Endothelial cell of umbilical vein (primary cell): ENCODE measurements at regions not wholly inside any gene's neighbourhood (a gene's known extent, or its start where the extent isn't known, plus 50 kb on each side); places are given as distances from the start of the nearest gene placed in this dataset.

Experiments
- BruUV-seq: library from RNA; stranded (reverse); fragments of 400-500 nt; replicated peaks from 2 replicates; lab custom pipeline; 2021; lab: Mats Ljungman, UMichigan
- CTCF ChIA-PET: fragments of 300-600, 350-600 bp; sonication (Branson Sonifier 250); formaldehyde crosslinking; loops from one replicate; lab custom pipeline; 2021; ENCODE audit warnings: antibody characterized with exemption, inconsistent platforms; lab: Charles Lee
- POLR2A ChIA-PET: fragments of 300-600, 350-600 bp; sonication (Branson Sonifier 250); formaldehyde crosslinking; loops from one replicate; lab custom pipeline; 2021; ENCODE audit warnings: antibody characterized with exemption, inconsistent platforms; lab: Charles Lee
- DNase-seq: peaks from one replicate; pipeline ENCODE4 v3.0.0-alpha.2; 2011; ENCODE audit warnings: low read depth, low spot score
- FAIRE-seq: peaks from 2 replicates; lab custom pipeline; 2011; peaks lifted over from hg19 to GRCh38; lab: Jason Lieb, UNC
- H2AFZ ChIP-seq: 2 replicates; pipeline ENCODE4 v1.6.0; 2012; ENCODE audit warnings: low read depth, low read length, control low read depth, inconsistent platforms
- H3K27ac ChIP-seq: 2 replicates; pipeline ENCODE4 v1.5.1; 2011; ENCODE audit warnings: low read depth, mild to moderate bottlenecking, control low read depth, low read length, moderate library complexity; ENCODE audit not compliant: insufficient read depth
- H3K27me3 ChIP-seq, 2 experiments: 2 replicates each; pipeline versions ENCODE4 v1.6.0 to v1.6.1; 2011; ENCODE audit warnings: low read length in 2 of 2, mixed read lengths in 1 of 2; ENCODE audit not compliant: control insufficient read depth in 2 of 2, insufficient read depth in 2 of 2
- H3K36me3 ChIP-seq, 2 experiments: 2 replicates in 1 of 2; 3 replicates in 1 of 2; pipeline ENCODE4 v1.5.1; 2011; ENCODE audit warnings: low read length in 2 of 2, mild to moderate bottlenecking in 1 of 2, moderate library complexity in 1 of 2; ENCODE audit not compliant: control insufficient read depth in 2 of 2, insufficient read depth in 2 of 2; ENCODE audit errors: extremely low read depth in 1 of 2
- H3K4me1 ChIP-seq: 3 replicates; pipeline ENCODE4 v1.5.1; 2011; ENCODE audit warnings: mild to moderate bottlenecking, low read length; ENCODE audit not compliant: control insufficient read depth, insufficient read depth; ENCODE audit errors: extremely low read depth
- H3K4me2 ChIP-seq: 2 replicates; pipeline ENCODE4 v1.6.1; 2011; ENCODE audit warnings: low read length, control low read depth, mixed read lengths; ENCODE audit not compliant: insufficient read depth
- H3K4me3 ChIP-seq, 3 experiments: fragments of 200-600 bp in 1 of 3; sonication (generic), shearing (Covaris generic) in 1 of 3; replicated peaks in 1 of 3; 2 replicates each; pipeline ENCODE4 v1.5.1; 2011 to 2016; ENCODE audit warnings: control low read depth in 3 of 3, low read length in 3 of 3, mild to moderate bottlenecking in 2 of 3, inconsistent platforms in 1 of 3, low read depth in 1 of 3, moderate library complexity in 1 of 3; ENCODE audit not compliant: insufficient read depth in 1 of 3
- H3K79me2 ChIP-seq: 2 replicates; pipeline ENCODE4 v1.6.0; 2012; ENCODE audit warnings: low read length, inconsistent platforms; ENCODE audit not compliant: control insufficient read depth, insufficient read depth
- H3K9ac ChIP-seq: replicated peaks from 2 replicates; pipeline ENCODE3; 2011; ENCODE audit warnings: low read length, control low read depth; ENCODE audit not compliant: insufficient read depth; ENCODE audit errors: extremely low read depth
- H3K9me1 ChIP-seq: replicated peaks from 3 replicates; pipeline ENCODE4 v1.6.0; 2011; ENCODE audit warnings: mild to moderate bottlenecking, low read length; ENCODE audit not compliant: control insufficient read depth, insufficient read depth; ENCODE audit errors: extremely low read depth
- H3K9me3 ChIP-seq: replicated peaks from 2 replicates; pipeline ENCODE4 v1.5.1; 2012; ENCODE audit warnings: low read length, inconsistent platforms; ENCODE audit not compliant: control insufficient read depth, insufficient read depth
- H4K20me1 ChIP-seq: replicated peaks from 2 replicates; pipeline ENCODE3; 2011; ENCODE audit warnings: mild to moderate bottlenecking, low read length; ENCODE audit not compliant: control insufficient read depth, insufficient read depth; ENCODE audit errors: extremely low read depth
- CTCF ChIP-seq, 2 donors: IDR thresholded peaks; 1 replicate in 1 of 2; 2 replicates in 1 of 2; pipeline ENCODE4 v1.5.1; 2011; ENCODE audit warnings: low read length in 2 of 2, mild to moderate bottlenecking in 2 of 2, moderate library complexity in 2 of 2, control low read depth in 1 of 2, inconsistent platforms in 1 of 2, low read depth in 1 of 2; ENCODE audit not compliant: insufficient read depth in 1 of 2; ENCODE audit errors: extremely low read depth in 1 of 2
- EZH2 ChIP-seq: IDR thresholded peaks from 2 replicates; pipeline ENCODE4 v1.6.1; 2012; ENCODE audit warnings: borderline replicate concordance, low read depth, mild to moderate bottlenecking, moderate library complexity, low read length, inconsistent platforms; ENCODE audit not compliant: severe bottlenecking
- FOS ChIP-seq: IDR thresholded peaks from 2 replicates; pipeline ENCODE4 v1.6.1; 2011; ENCODE audit warnings: mild to moderate bottlenecking, low read length, moderate library complexity, borderline replicate concordance; ENCODE audit not compliant: insufficient read depth
- GATA2 ChIP-seq: IDR thresholded peaks from 2 replicates; pipeline ENCODE4 v1.7.0; 2011; ENCODE audit warnings: low read depth, mild to moderate bottlenecking, moderate library complexity, mixed read lengths, low read length; ENCODE audit not compliant: insufficient read length, insufficient read depth
- JUN ChIP-seq: IDR thresholded peaks from 2 replicates; pipeline ENCODE4 v1.6.1; 2011; ENCODE audit warnings: borderline replicate concordance, low read depth; ENCODE audit not compliant: insufficient read length, insufficient read depth
- MAX ChIP-seq: IDR thresholded peaks from 2 replicates; pipeline ENCODE4 v1.6.1; 2011; ENCODE audit not compliant: insufficient read depth, insufficient read length
- MYC ChIP-seq: IDR thresholded peaks from one replicate; pipeline ENCODE4 v1.6.1; 2011; ENCODE audit warnings: mild to moderate bottlenecking, low read depth, low read length
- POLR2A ChIP-seq: IDR thresholded peaks from 2 replicates; pipeline ENCODE4 v1.6.1; 2012; ENCODE audit warnings: low read depth, mild to moderate bottlenecking, control low read depth, low read length
- POLR2AphosphoS5 ChIP-seq: IDR thresholded peaks from 2 replicates; pipeline ENCODE4 v1.6.1; 2012; ENCODE audit warnings: low read depth, mild to moderate bottlenecking, control low read depth, low read length, moderate library complexity; ENCODE audit not compliant: insufficient read depth
- dilution Hi-C: fragments of 300-500 bp; cut with MboI; formaldehyde crosslinking; loops from one replicate; pipeline ENCODE4 v1.15.0; 2019; ENCODE audit warnings: low sequenced_read_pairs; ENCODE audit not compliant: extremely low pct_ligation_motif_present
- intact Hi-C: fragments of 100-400 bp; cut with micrococcal nuclease; formaldehyde crosslinking; loops from one replicate; pipeline ENCODE4 v1.10.0; 2022

GRCh38 chr7:91565499-91566401 is 301.5 kb downstream of the FZD1 start:
- Histone ChIP-seq H4K20me1 (no peaks in the 10 kb centered on the region), H3K36me3 (no peaks in the 10 kb centered on the region), H3K9ac (no peak overlapping the region), H3K4me2 (no peak overlapping the region), H3K79me2 (no peaks in the 10 kb centered on the region), H3K4me3 (no peak overlapping the region), H3K4me1 (no peaks in the 10 kb centered on the region), H3K9me1 (no peaks in the 10 kb centered on the region), H3K27ac (no peak overlapping the region), H3K27me3 (no peaks in the 10 kb centered on the region), H2AFZ (no peak overlapping the region), H3K9me3 (no peaks in the 10 kb centered on the region)
- no peak for DNase-seq
- CTCF ChIA-PET, result no interaction called here
- no TSS peak for BruUV-seq
- POLR2A ChIA-PET, result no interaction called here
- intact Hi-C loops, result no loop called here
- dilution Hi-C loops, result no loop called here
- no peak for FAIRE-seq
- no peak for TF ChIP-seq POLR2A
- TF ChIP-seq CTCF (IDR thresholded peaks at IDR 0.05; ENCODE audit: extremely low read depth in 1 of 2, insufficient read depth in 1 of 2, low read depth in 1 of 2, low read length in 2 of 2), result no peak
- TF ChIP-seq POLR2AphosphoS5, result no peak
- no peak for TF ChIP-seq EZH2
- no peak for TF ChIP-seq MAX
- no peak for TF ChIP-seq MYC
- TF ChIP-seq JUN, result no peak
- TF ChIP-seq GATA2, result no peak
- TF ChIP-seq FOS, result no peak
